HG03342 (cell line): ENCODE measurements at regions not wholly inside any gene's neighbourhood (a gene's known extent, or its start where the extent isn't known, plus 50 kb on each side); places are given as distances from the start of the nearest gene placed in this dataset.

ENCODE experiments used
- ATAC-seq: cut with Tn5 transposase; IDR thresholded peaks from one replicate; pipeline ENCODE4 v1.9.1; 2021; ENCODE audit warnings: mild to moderate bottlenecking, moderate library complexity; ENCODE audit not compliant: unreplicated experiment

DNA sequence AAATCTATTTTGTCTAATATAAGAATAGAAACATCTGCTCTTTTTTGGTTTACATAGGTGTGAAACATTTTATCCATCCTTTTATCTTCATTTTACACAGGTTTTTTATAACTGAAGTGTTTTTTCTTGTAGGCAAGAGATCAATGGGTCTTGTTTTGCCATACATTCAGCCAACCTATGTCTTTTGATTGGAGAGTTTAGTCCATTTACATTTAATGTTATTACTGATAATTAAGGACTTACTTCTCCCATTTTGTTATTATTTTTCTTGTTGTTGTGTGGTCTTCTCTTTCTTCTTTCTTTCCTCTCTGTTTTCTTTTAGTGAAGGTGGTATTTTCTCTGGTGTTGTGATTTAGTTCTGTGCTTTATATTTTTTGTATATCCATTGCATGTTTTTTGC is 785.3 kb downstream of the ARAP2 start:
- no peak for ATAC-seq

DNA sequence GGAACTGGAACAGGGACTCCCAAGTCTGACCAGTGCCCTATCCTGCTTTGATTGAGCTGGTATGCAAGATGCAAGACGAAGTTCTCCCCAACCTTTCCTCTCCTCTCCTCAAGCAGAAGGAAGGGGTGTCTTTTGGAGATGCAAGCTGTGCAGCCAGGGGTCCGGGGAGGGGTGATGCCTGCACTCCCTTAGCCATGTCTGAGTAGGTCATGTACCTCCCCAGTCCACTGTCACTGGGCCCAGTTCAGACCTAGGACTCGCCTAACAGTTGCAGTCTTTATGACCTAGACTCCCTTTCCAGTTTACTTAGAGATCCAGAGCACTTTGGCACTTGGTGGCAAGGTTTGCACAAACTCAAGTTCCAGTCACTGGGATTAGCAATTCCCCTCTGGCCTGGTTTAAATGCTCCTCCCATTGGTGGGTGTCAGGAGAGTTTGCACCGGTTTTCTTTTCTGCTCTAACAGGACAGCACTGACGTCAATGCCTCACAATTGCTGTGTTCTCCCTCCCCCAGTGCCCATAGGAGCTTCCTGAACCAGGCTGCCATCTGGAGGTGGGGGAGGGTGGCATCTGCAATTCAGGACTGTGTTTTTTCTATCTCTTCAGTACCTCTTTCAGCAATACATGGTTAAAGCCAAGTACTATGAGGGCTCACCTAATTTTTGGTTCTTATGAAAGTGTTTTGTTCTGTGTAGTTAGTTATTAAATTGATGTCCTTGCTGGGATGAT is 782.2 kb downstream of the ARAP2 start:
- ATAC-seq: no peak

DNA sequence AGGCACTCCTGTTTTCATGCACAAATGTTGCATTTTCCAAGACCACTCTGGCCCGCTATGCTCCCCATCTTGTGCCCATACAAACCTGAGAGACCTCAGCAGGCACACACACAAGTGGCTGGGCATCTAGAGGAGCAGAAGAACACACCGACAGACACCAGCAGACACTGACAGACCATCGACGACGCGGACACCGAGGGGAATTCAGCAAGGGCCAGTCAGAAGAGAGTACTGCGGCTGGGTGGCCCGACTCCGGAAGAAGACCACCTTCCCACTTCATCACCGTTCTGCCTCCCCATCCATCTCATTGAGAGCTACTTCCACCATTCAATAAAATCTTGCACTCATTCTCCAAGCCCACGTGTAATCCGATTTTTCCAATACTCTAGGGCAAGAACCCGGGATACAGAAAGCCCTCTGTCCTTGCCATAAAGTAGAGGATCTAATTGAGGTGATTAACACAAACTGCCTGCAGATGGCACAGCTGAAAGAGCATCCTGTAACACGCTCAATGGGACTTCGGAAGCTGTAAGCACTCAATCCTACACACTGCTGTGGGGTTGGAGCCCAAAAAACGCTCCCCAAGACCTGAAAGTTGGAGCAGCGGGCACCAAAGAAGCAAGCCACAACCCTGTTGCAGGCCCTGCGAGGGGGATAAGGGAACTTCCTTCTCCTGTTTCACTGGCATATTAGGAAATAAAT is 780.9 kb downstream of the ARAP2 start:
- no peak for ATAC-seq

DNA sequence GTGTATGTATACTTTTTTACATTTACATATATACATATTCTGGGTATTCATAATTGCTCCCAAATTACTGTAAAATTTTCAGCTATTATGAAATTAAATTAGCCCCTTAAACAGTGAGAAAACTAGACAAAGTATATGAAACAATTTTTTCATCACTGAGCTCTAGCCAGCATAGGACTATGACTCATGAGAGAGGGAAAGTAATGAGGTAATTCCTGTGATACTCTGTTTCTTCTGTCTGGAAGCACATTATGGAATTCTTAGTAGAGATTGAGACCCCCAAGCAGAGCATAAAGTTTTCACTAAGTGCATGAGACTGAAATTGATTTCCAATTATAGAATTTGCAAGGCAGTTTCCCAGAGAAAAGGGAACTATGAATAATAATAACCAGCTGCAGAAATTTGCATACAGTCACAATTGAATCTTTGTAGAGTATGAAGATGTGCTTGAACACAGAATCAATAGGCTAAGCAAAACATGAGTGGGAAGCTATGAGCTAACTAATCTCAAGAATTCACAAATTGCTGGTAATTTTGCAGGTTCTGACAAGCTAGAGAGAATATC is 779.3 kb downstream of the ARAP2 start:
- ATAC-seq: no peak

DNA sequence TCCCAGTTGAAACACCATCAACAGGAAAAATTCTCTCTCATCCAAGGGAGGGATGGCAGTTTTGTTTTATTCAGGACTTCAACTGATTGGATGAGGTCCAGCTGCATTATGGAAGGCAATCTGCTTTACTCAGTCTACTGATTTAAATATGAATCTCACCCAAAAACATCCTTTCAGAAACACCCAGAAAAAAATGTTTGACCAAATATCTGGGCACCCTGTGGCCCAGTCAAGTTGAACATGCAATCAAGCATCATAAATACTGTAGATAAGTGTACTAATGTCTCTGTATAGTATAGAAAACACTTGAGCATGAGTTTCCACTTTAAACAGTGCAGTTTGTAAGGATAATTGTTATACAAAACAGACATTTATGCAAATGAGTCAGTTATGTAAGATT is 753.2 kb downstream of the ARAP2 start:
- ATAC-seq: no peak

DNA sequence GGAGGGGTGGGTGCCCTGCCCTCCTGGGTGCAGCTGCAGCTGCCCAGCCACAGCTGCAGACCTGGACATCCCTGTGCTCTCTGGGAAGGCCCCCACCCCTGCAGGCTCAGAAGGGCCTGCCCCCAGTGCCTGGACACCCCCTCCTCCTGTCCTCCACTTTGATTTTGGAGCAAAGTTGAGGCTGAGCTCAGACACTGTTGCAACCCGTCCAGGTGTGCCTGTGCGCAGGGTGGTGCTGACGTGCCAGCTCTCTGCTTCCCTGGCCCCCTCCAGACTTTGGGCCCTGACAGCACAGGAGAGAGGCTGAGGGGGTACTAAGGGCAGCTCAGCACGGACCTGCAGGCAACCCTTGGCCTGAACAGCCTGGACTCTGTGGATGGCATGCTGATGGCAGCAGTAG is 750.3 kb downstream of the ARAP2 start:
- no peak for ATAC-seq

DNA sequence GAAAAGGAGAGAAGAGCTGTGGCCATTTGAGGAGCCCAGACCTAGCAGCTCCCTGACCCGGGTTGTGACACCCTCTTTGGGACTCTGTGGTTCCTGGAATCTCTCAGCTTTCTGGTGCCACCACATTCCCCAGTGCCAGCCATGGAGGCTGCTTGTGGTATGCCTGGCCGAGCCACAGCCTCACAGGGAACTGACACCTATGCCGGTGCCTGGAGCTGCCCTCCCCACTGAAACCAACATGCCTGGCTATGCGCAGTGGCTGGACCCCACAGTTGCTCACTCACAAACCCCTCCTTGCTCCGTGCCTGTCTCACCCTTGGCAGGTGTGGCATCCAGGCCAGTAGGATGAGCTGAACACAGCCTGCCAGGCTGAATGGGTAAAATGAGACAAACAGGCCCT is 749.4 kb downstream of the ARAP2 start:
- ATAC-seq: no peak

DNA sequence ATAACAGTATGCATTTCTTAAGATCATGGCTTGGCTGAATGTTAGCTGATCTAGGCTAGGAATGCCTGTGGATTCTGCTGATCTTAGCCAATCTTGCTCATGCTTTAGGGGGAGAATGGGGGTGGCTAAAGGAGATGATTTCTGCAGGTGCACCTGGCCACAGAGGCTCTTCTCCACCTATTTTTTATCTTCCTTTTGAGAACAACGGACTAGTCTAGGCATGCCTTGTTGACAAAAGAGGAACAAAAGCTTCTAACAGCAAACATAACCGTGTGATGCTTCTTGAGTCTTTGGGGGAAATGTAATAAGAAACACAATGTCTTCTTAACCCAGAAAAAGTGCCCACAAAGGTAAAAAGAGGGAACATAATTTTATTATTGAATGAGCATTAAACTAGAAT is 743.5 kb downstream of the ARAP2 start:
- peak; percentile 49 for ATAC-seq

DNA sequence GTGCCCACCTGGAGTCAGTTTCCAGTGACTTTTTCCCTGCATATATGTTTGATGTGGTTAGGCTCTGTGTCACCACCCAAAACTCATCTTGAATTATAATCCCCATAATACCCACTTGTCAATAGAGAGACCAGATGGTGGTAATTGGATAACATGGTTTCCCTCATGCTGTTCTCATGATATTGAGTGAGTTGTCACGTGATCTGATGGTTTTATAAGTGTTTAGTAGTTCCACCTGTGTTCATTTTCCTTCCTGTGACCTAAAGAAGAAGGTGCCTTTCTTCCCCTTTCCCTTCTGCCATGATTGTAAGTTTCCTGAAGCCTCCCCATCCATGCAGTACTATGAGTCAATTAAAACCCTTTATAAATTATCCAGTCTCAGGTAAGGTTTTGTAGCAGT is 740.9 kb downstream of the ARAP2 start:
- no peak for ATAC-seq

DNA sequence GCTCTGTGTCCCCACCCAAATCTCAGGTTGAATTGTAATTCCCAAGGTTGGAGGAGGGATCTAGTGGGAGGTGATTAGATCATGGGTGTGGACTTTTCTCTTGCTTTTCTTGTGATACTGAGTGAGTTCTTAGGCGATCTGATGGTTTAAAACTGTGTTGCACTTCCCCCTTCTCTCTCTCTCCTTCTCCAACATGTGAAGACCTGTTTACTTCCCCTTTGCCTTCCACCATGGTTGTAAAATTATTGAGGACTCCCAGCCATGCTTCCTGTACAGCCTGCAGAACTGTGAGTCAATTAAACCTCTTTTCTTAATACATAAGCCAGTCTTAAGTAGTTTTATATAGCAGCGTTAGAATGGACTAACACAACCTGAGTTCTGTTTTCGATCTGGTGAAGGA is 738.2 kb downstream of the ARAP2 start:
- ATAC-seq: no peak

DNA sequence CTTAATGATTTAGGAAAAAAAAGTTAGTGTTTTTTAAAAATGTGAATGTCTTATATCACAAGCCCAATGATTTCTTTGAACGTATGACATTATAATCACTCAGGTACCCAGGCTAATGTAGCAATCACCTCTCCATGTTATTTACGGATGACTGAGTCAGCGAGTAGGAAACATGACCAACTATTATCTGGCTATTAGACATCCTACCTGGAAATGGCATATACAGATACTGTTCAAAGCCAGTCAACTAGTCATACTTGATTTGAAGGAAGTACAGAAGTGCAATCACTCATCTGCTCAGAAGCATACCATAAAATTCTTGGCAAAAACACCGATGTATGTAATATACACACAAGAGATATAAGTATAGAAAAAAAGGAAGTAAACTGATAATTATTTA is 732.5 kb downstream of the ARAP2 start:
- no peak for ATAC-seq

DNA sequence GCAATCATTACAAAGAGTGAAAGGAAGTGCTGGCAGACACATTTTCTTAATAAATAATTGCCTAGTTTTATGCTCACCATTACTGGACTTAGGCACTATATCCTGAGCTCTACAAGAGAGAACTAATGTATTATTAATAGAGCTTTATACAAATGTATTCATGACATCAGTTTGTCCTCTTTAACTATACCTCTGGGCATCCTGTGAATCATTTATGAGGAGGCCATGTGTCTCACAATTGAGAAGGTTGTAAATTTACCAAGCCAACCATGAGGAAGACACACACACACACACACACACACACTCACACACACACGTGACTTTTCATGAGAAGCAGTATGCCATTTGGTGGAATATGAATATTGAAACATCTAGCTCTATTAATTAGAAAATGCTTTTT is 728.2 kb downstream of the ARAP2 start:
- no peak for ATAC-seq

DNA sequence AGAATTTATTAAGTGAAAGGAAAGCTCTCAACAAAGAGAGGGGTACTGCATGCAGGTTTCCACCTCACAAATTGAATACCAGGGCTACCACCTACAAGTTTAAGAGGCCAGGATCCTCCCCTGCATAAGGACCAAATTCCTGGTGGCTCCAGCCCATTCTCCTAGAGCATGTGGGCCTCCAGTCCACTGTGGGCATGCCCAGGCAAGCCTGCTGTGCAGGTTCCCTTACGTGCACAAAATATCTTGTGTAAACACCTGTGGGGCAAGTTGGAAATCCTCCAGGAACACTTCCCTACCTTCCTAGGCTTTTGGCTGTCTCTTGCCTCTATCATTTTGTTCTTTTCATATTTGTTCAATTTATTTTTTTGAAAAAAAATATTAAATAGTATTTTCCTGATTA is 724.3 kb downstream of the ARAP2 start:
- ATAC-seq: no peak

DNA sequence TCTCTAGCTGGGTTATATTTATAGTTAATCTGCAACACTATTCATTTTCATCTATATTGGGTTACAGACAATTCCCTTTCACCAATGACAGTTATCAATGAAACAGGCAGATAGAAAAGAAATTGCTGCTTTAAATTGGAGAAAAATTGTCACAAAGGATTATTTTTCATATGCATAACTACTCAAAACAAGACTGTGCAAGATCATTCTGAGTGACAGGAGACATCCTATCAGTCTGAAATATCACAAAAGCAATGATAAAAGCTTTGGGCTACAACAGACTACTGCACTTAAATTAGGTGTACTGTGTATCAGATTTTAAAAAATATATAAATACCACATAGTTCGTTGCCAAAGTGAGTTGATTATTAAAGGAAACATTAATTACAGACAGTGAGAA is 722.6 kb downstream of the ARAP2 start:
- no peak for ATAC-seq

DNA sequence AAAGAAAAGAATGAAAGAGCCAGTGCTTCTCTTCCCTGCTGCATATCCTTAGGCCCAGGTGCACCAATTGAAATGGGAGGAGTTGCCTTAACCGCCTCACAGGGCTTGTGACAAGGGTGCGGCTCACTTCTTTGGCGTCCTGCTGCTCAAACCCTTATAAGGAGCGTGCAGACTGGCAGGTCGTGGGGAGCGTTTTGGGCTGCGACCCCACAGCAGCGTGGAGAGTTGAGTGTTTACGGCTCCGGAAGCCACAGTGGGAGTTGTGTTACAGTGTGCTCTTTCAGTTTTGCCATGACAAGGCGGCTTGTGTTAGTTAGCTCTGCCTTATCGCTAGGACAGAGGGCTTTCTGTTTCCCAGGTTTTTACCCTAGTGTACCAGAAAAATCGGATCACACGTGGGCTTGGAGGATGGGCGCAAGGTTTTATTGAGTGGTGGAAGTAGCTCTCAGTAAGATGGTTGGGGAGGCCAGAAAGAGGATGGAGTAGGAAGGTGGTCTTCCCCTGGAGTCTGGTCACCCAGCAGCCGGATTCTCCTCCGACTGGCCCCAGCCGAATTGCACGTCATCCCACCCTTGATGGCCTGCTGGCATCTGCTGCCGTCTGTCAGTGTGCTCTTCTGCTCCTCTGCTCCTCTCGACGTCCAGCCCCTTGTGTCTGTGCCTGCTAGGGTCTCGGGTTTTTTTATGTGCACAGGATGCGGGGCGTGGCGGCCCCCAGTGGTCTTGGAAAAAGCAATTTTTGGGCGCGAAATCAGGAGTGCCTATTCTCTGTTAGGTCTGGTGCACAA is 718.9 kb downstream of the ARAP2 start:
- no peak for ATAC-seq

DNA sequence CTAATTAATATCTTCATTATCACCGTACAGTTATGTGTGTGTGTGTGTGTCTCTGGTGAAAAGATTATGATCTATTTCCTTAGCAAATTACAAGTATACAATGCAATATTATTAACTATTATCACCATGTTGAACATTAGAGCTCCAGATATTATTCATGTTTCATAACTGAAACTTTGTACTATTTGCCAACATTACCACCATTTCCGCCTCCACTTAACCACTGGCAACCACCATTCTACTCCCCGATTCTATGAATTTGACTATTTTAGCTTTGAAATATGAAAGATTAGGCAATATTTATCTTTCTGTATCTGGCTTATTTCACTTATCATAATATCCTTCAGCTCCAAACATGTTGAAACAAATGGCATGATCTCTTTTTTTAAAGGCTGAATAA is 717.9 kb downstream of the ARAP2 start:
- ATAC-seq: no peak

DNA sequence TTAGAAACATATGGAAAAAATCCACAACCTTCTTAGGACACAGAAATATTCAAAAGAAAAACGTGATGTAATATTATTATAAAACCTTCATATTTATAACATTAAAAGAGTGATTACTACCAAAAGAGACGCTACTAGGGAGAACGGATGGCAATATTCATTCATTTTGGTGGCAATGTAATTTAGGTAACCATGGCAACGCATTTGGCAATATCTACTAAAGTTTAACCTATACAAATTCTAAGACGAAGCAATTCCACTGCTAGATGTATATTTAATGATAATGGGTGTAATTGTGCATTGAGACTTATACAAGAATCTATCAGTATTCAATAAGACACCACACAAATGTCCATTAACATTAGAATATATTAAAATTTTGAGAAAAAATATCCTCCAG is 709.4 kb downstream of the ARAP2 start:
- ATAC-seq: no peak

DNA sequence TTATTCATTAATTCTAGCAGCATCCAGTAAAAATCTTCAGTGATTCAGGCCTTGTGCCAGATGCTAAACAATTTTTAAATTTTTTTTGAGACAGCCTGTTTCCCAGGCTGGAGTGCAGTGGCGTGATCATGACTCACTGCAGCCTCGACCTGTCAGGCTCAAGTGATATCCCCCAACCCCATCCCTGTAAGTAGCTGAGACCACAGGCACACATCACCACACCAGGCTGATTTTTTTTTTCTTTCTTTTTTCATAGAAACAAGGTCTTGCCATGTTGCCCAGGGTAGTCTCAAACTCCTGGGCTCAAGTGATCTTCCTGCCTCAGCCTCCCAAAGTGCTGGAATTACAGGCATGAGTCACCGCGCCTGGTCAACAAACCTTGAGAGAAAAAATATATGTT is 705.5 kb downstream of the ARAP2 start:
- no peak for ATAC-seq

DNA sequence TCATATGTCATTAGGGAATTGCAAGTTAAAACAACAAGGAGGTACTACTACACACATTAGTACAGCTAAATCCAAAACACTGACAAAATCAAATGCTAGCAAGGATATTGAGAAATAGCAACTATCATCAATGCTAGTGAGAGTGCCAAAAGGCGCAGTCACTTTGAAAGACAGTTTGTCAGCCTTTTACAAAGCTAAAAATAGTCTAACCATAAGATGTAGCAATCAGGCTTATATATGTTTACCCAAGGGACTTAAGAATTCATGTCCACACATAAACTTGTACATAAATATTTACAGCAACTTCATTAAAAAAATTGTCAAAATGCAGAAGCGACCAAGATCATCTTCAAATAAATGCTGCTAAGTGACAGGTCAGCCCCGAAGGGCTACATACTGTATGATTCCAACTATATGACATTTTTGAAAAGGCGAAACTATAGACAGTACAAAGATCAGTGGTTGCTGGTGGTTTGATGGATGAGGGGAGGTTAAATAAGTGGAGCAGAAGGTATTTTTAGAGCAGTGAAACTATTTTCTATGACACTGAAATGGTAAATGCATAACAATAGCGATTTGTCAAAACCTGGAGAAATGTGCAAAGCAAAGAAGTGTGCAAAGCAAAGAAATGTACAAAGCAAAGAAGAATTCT is 704.8 kb downstream of the ARAP2 start:
- ATAC-seq: no peak

DNA sequence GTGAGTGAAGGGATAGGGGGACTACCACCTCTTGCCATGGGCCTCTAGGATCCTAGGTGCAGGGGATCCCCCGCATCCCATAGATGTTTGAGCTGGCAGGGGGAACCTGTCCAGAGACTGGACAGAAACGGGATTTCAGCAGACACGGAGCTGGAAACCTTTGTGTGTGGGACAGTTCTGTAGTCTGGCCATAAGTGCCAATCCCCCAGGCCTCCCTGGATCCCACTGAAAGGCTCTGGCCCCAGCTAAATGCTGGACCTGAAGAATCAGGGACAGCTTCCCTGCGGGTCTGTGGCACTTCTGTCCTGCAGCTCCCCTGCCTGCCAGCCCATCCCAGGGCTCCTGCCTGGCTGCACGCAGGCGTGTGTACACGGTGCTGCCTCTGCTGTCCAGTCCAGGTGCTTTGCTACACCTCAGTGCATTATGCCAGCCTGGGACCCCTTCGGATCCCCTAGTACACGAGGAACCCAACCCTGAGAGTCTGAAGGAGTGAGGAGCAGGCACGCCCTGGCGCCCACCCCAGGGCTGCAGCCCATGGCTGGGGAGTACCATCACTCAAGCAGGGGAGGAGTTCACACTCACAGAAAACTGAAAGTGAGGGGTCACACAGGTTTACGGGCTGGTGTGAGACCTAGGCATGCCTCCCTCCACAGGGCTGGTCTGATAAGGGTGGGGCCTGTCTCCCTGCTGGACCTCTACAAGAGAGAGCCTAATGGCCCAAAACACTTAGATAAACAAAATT is 703.0 kb downstream of the ARAP2 start:
- ATAC-seq: no peak

DNA sequence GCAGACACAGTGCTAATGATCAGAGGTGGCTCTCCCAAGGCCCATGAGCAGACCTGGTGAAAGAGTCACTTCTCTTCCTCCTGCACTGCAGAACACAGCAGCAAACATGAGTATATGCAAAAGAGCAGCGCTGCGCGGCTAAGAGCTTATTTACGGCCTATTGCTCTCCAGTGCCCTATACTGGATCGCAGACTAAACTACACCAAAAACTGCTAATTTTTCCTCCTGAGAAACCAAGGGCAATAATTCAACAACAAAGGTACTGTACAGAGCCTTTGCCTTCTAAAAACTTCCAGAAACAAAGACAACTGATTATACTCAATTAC is 702.5 kb downstream of the ARAP2 start:
- no peak for ATAC-seq
